PC-9 (cell line): ENCODE measurements at regions not wholly inside any gene's neighbourhood (a gene's known extent, or its start where the extent isn't known, plus 50 kb on each side); places are given as distances from the start of the nearest gene placed in this dataset.

Source experiments
- BruUV-seq: library from RNA; stranded (reverse); fragments of 400-500 nt; replicated peaks from 2 replicates; lab custom pipeline; 2021; lab: Mats Ljungman, UMichigan
- CTCF ChIA-PET: fragments of 300-600 bp; sonication (Branson Sonifier 250); formaldehyde crosslinking; loops from one replicate; lab custom pipeline; 2022; ENCODE audit warnings: antibody characterized with exemption; lab: Charles Lee
- POLR2A ChIA-PET: fragments of 300-600 bp; sonication (Branson Sonifier 250); formaldehyde crosslinking; loops from one replicate; lab custom pipeline; 2022; ENCODE audit warnings: antibody characterized with exemption; ENCODE audit not compliant: unreplicated experiment; lab: Charles Lee
- DNase-seq, 2 experiments: peaks; one replicate each; pipeline versions ENCODE4 v3.0.0 to v3.0.0-alpha.2; 2015 to 2022; ENCODE audit warnings: mixed read lengths in 1 of 2
- H2AFZ ChIP-seq: fragments of 200-600 bp; sonication (generic); 2 replicates; pipeline ENCODE4 v1.8.1; 2017; ENCODE audit warnings: antibody characterized with exemption
- H3F3A ChIP-seq: fragments of 200-600 bp; sonication (generic); 2 replicates; pipeline ENCODE4 v1.8.1; 2017; ENCODE audit warnings: antibody characterized with exemption, mild to moderate bottlenecking, low read depth; ENCODE audit not compliant: insufficient read depth
- H3K27ac ChIP-seq: fragments of 200-600 bp; sonication (generic); 2 replicates; pipeline ENCODE4 v1.6.1; 2016; ENCODE audit warnings: mixed run types
- H3K27me3 ChIP-seq: fragments of 200-600 bp; sonication (generic); 2 replicates; pipeline ENCODE4 v1.6.1; 2016; ENCODE audit warnings: low read depth, mixed run types; ENCODE audit not compliant: insufficient read depth
- H3K36me3 ChIP-seq: fragments of 200-600 bp; sonication (generic); 2 replicates; pipeline ENCODE4 v1.6.1; 2016; ENCODE audit warnings: low read depth, mixed run types
- H3K4me1 ChIP-seq: fragments of 200-600 bp; sonication (generic); replicated peaks from 2 replicates; pipeline ENCODE4 v1.6.1; 2016; ENCODE audit warnings: mixed run types; ENCODE audit not compliant: insufficient read depth
- H3K4me2 ChIP-seq: fragments of 200-600 bp; sonication (generic); 2 replicates; pipeline ENCODE4 v1.6.1; 2017; ENCODE audit warnings: mixed run types
- H3K4me3 ChIP-seq: fragments of 200-600 bp; sonication (generic); 2 replicates; pipeline ENCODE4 v1.6.1; 2016; ENCODE audit warnings: mixed run types
- H3K79me2 ChIP-seq: fragments of 200-600 bp; sonication (generic); 2 replicates; pipeline ENCODE4 v1.6.1; 2017; ENCODE audit warnings: low read depth, mixed run types
- H3K9me2 ChIP-seq: fragments of 200-600 bp; sonication (generic); 2 replicates; pipeline ENCODE4 v1.8.1; 2017; ENCODE audit warnings: mild to moderate bottlenecking; ENCODE audit not compliant: insufficient read depth
- H3K9me3 ChIP-seq: fragments of 200-600 bp; sonication (generic); 2 replicates; pipeline ENCODE4 v1.8.1; 2016; ENCODE audit warnings: low read depth; ENCODE audit not compliant: insufficient read depth
- H4K20me1 ChIP-seq: fragments of 200-600 bp; sonication (generic); 2 replicates; pipeline ENCODE4 v1.8.1; 2017; ENCODE audit not compliant: insufficient read depth
- CTCF ChIP-seq: fragments of 200-600 bp; sonication (generic); conservative IDR thresholded peaks from 2 replicates; pipeline ENCODE4 v1.6.1; 2017; ENCODE audit warnings: mixed run types, antibody characterized with exemption, mild to moderate bottlenecking, moderate library complexity
- EZH2 ChIP-seq: fragments of 200-600 bp; sonication (generic); IDR thresholded peaks from 2 replicates; pipeline ENCODE4 v1.8.0; 2017; ENCODE audit warnings: antibody characterized with exemption, low read depth
- intact Hi-C: fragments of 100-400 bp; cut with micrococcal nuclease; formaldehyde crosslinking; loops from one replicate; pipeline ENCODE4 v1.10.0; 2022; ENCODE audit not compliant: unreplicated experiment

- BruUV-seq: no TSS peak
- intact Hi-C loops: no loop called here
- Histone ChIP-seq H3K4me1 (no peaks in the 10 kb centered on the region), H3F3A (no peaks in the 10 kb centered on the region), H3K79me2 (no peaks in the 10 kb centered on the region), H3K36me3 (no peaks in the 10 kb centered on the region), H3K4me2 (no peak overlapping the region), H3K27ac (no peak overlapping the region), H3K9me3 (no peaks in the 10 kb centered on the region), H2AFZ (no peak overlapping the region), H3K27me3 (no peaks in the 10 kb centered on the region), H3K9me2 (no peaks in the 10 kb centered on the region), H3K4me3 (no peak overlapping the region), H4K20me1 (no peaks in the 10 kb centered on the region)
- TF ChIP-seq CTCF (no peak), EZH2 (no peak)
- no peak for DNase-seq
- ChIA-PET POLR2A (no interaction called here), CTCF (no interaction called here)
Measured at GRCh38 chr18:43507842-43508481, 230.7 kb upstream of the SYT4 start.

- no peaks in the 10 kb centered on the region for H3F3A ChIP-seq
- no peak overlapping the region for H2AFZ ChIP-seq
- no peaks in the 10 kb centered on the region for H3K9me3 ChIP-seq
- no peaks in the 10 kb centered on the region for H3K79me2 ChIP-seq
- no peak overlapping the region for H3K27ac ChIP-seq
- CTCF ChIA-PET: no interaction called here
- no peaks in the 10 kb centered on the region for H3K4me1 ChIP-seq
- TF ChIP-seq EZH2 (no peak), CTCF (no peak)
- intact Hi-C loops: no loop called here
- no peaks in the 10 kb centered on the region for H3K27me3 ChIP-seq
- DNase-seq: no peak
- no peak overlapping the region for H3K4me3 ChIP-seq
- H3K9me2 ChIP-seq: no peaks in the 10 kb centered on the region
- BruUV-seq: no TSS peak
- no peaks in the 10 kb centered on the region for H3K36me3 ChIP-seq
- no peaks in the 10 kb centered on the region for H4K20me1 ChIP-seq
- POLR2A ChIA-PET: no interaction called here
- H3K4me2 ChIP-seq: no peak overlapping the region
Measured at GRCh38 chr18:43514747-43515146, 237.5 kb upstream of the SYT4 start.

- Histone ChIP-seq H3K9me3 (no peaks in the 10 kb centered on the region), H3K9me2 (no peaks in the 10 kb centered on the region), H2AFZ (no peak overlapping the region), H3K36me3 (no peaks in the 10 kb centered on the region), H3K4me1 (no peaks in the 10 kb centered on the region), H4K20me1 (no peaks in the 10 kb centered on the region), H3K4me2 (no peak overlapping the region), H3K27ac (no peak overlapping the region), H3K79me2 (no peaks in the 10 kb centered on the region), H3K27me3 (no peaks in the 10 kb centered on the region), H3K4me3 (no peak overlapping the region), H3F3A (no peaks in the 10 kb centered on the region)
- no peak for TF ChIP-seq EZH2
- TF ChIP-seq CTCF: no peak
- no TSS peak for BruUV-seq
- ChIA-PET CTCF (no interaction called here), POLR2A (no interaction called here)
- intact Hi-C loops: no loop called here
- DNase-seq: no peak
Measured at GRCh38 chr18:43515481-43515880, 238.2 kb upstream of the SYT4 start.
